Fibroblast of skin of abdomen (primary cell): ENCODE measurements at regions not wholly inside any gene's neighbourhood (a gene's known extent, or its start where the extent isn't known, plus 50 kb on each side); places are given as distances from the start of the nearest gene placed in this dataset.

ENCODE experiments used
- DNase-seq: peaks from one replicate; pipeline ENCODE4 v3.0.0-alpha.2; 2013

- no peak for DNase-seq
Observed at GRCh38 chr3:153979418-153980251, 141.6 kb upstream of the ARHGEF26 start.

- no peak for DNase-seq
Observed at GRCh38 chr3:153980252-153980590, 141.0 kb upstream of the ARHGEF26 start.

GRCh38 chr3:153997364-153997763, 123.8 kb upstream of the ARHGEF26 start:
- peak; percentile 4 for DNase-seq

GRCh38 chr3:154003649-154004048, 117.5 kb upstream of the ARHGEF26 start:
- no peak for DNase-seq

GRCh38 chr3:154011036-154011435, 110.2 kb upstream of the ARHGEF26 start:
- no peak for DNase-seq

GRCh38 chr3:154013736-154014135, 107.5 kb upstream of the ARHGEF26 start:
- DNase-seq, result no peak

GRCh38 chr3:154015307-154015706, 105.9 kb upstream of the ARHGEF26 start:
- no peak for DNase-seq

- peak; percentile 38 for DNase-seq
Observed at GRCh38 chr3:154018100-154018696, 103.0 kb upstream of the ARHGEF26 start.

GRCh38 chr3:154022606-154023005, 98.6 kb upstream of the ARHGEF26 start:
- no peak for DNase-seq

GRCh38 chr3:154023148-154023547, 98.0 kb upstream of the ARHGEF26 start:
- DNase-seq, result peak; percentile 6

- DNase-seq, result no peak
Observed at GRCh38 chr3:154025007-154025406, 96.2 kb upstream of the ARHGEF26 start.

- DNase-seq, result no peak
Observed at GRCh38 chr3:154029926-154030325, 91.3 kb upstream of the ARHGEF26 start.

GRCh38 chr3:154034797-154035330, 86.3 kb upstream of the ARHGEF26 start:
- no peak for DNase-seq

- peak; percentile 2 for DNase-seq
Observed at GRCh38 chr3:154040283-154040682, 80.9 kb upstream of the ARHGEF26 start.

- DNase-seq, result no peak
Observed at GRCh38 chr3:154044671-154045070, 76.5 kb upstream of the ARHGEF26 start.

- DNase-seq, result peak; percentile 6
Observed at GRCh38 chr3:154050216-154050615, 71.0 kb upstream of the ARHGEF26 start.

- DNase-seq, result peak; percentile 35
Observed at GRCh38 chr3:154050766-154051165, 70.4 kb upstream of the ARHGEF26 start.

- no peak for DNase-seq
Observed at GRCh38 chr3:154059833-154060232, 61.4 kb upstream of the ARHGEF26 start.

- DNase-seq, result peak; percentile 56
Observed at GRCh38 chr3:154060238-154061000, 60.8 kb upstream of the ARHGEF26 start.

- DNase-seq, result no peak
Observed at GRCh38 chr3:154061001-154061370, 60.2 kb upstream of the ARHGEF26 start.

GRCh38 chr3:154062513-154062912, 58.7 kb upstream of the ARHGEF26 start:
- DNase-seq, result no peak

GRCh38 chr3:154071146-154071545, 50.0 kb upstream of the ARHGEF26 start:
- DNase-seq, result no peak
